GM21737 (cell line): ENCODE measurements at regions not wholly inside any gene's neighbourhood (a gene's known extent, or its start where the extent isn't known, plus 50 kb on each side); places are given as distances from the start of the nearest gene placed in this dataset.
"Not testable (repeated sequence)": the region's sequence is repeated elsewhere in the genome, so short reads cannot be mapped to it uniquely, and the experiment has no call there.

Source experiments
- ATAC-seq: cut with Tn5 transposase; IDR thresholded peaks from one replicate; pipeline ENCODE4 v1.9.1; 2021; ENCODE audit warnings: mild to moderate bottlenecking, moderate library complexity; ENCODE audit not compliant: unreplicated experiment

GRCh38 chr21:28489821-28490350 lies 502.8 kb downstream of the LTN1 start:
- ATAC-seq, result no peak

- no peak for ATAC-seq
These were observed 503.5 kb downstream of the LTN1 start for GRCh38 chr21:28489162-28489561.

- no peak for ATAC-seq
These were observed 505.1 kb downstream of the LTN1 start for GRCh38 chr21:28487455-28488070.

GRCh38 chr21:28485301-28486022 lies 507.2 kb downstream of the LTN1 start:
- no peak for ATAC-seq

GRCh38 chr21:28483301-28484035 lies 509.2 kb downstream of the LTN1 start:
- ATAC-seq, result no peak

GRCh38 chr21:28482657-28483056 lies 510.0 kb downstream of the LTN1 start:
- no peak for ATAC-seq

GRCh38 chr21:28480470-28480869 lies 512.2 kb downstream of the LTN1 start:
- no peak for ATAC-seq

- no peak for ATAC-seq
These were observed 519.0 kb downstream of the LTN1 start for GRCh38 chr21:28473530-28474220.

GRCh38 chr21:28472543-28472942 lies 520.1 kb downstream of the LTN1 start:
- ATAC-seq, result not testable (repeated sequence)

GRCh38 chr21:28464988-28465387 lies 527.7 kb downstream of the LTN1 start:
- ATAC-seq, result no peak

- ATAC-seq, result no peak
These were observed 528.6 kb downstream of the LTN1 start for GRCh38 chr21:28464095-28464494.

GRCh38 chr21:28459193-28459592 lies 533.5 kb downstream of the LTN1 start:
- ATAC-seq, result no peak

- ATAC-seq, result no peak
These were observed 534.2 kb downstream of the LTN1 start for GRCh38 chr21:28458446-28458845.

GRCh38 chr21:28455253-28455600 lies 537.5 kb downstream of the LTN1 start:
- no peak for ATAC-seq

GRCh38 chr21:28454564-28455252 lies 538.0 kb downstream of the LTN1 start:
- ATAC-seq, result no peak

- no peak for ATAC-seq
These were observed 545.2 kb downstream of the LTN1 start for GRCh38 chr21:28447462-28447861.

GRCh38 chr21:28445141-28445830 lies 547.4 kb downstream of the LTN1 start:
- no peak for ATAC-seq

- no peak for ATAC-seq
These were observed 548.1 kb downstream of the LTN1 start for GRCh38 chr21:28444557-28444956.

- no peak for ATAC-seq
These were observed 548.6 kb downstream of the LTN1 start for GRCh38 chr21:28444111-28444510.

GRCh38 chr21:28442624-28443023 lies 550.1 kb downstream of the LTN1 start:
- ATAC-seq, result no peak
